OCI-LY1 (cell line): ENCODE measurements at regions not wholly inside any gene's neighbourhood (a gene's known extent, or its start where the extent isn't known, plus 50 kb on each side); places are given as distances from the start of the nearest gene placed in this dataset.

Experiments
- H2AFZ ChIP-seq: fragments of 200-600 bp; sonication (generic), shearing (Covaris generic); 2 replicates; pipeline ENCODE4 v1.6.0; 2014; ENCODE audit warnings: antibody characterized with exemption, mild to moderate bottlenecking, low read length
- H3F3A ChIP-seq: fragments of 200-600 bp; sonication (generic), shearing (Covaris generic); 2 replicates; pipeline ENCODE4 v1.6.0; 2014; ENCODE audit warnings: mild to moderate bottlenecking, antibody characterized with exemption, low read length, moderate library complexity; ENCODE audit not compliant: insufficient read depth
- H3K27ac ChIP-seq: fragments of 200-600 bp; sonication (generic); 2 replicates; pipeline ENCODE4 v1.5.1; 2014; ENCODE audit warnings: low read length, mixed run types, mild to moderate bottlenecking, low read depth; ENCODE audit not compliant: poor library complexity, severe bottlenecking
- H3K27me3 ChIP-seq: fragments of 200-600 bp; sonication (generic); 2 replicates; pipeline ENCODE4 v1.6.0; 2014; ENCODE audit warnings: antibody characterized with exemption, mild to moderate bottlenecking, low read length, moderate library complexity; ENCODE audit not compliant: insufficient read depth
- H3K36me3 ChIP-seq: fragments of 200-600 bp; sonication (generic); 2 replicates; pipeline ENCODE4 v1.6.1; 2014; ENCODE audit warnings: mild to moderate bottlenecking, antibody characterized with exemption, low read length, moderate library complexity, mixed read lengths; ENCODE audit not compliant: insufficient read depth
- H3K4me1 ChIP-seq: fragments of 200-600 bp; sonication (generic); 2 replicates; pipeline ENCODE4 v1.5.1; 2014; ENCODE audit warnings: mild to moderate bottlenecking, low read length, moderate library complexity; ENCODE audit not compliant: insufficient read depth, severe bottlenecking
- H3K4me2 ChIP-seq: fragments of 200-600 bp; sonication (generic), shearing (Covaris generic); 2 replicates; pipeline ENCODE4 v1.6.1; 2014; ENCODE audit warnings: low read length
- H3K4me3 ChIP-seq: fragments of 200-600 bp; sonication (generic); 2 replicates; pipeline ENCODE4 v1.5.1; 2014; ENCODE audit warnings: low read length, low read depth, mild to moderate bottlenecking, mixed read lengths; ENCODE audit not compliant: poor library complexity, severe bottlenecking
- H3K79me2 ChIP-seq: fragments of 200-600 bp; shearing (Covaris generic); 2 replicates; pipeline ENCODE4 v1.6.1; 2016; ENCODE audit warnings: mixed run types, low read length, mixed read lengths; ENCODE audit not compliant: insufficient read depth
- H3K9ac ChIP-seq: fragments of 200-600 bp; sonication (generic), shearing (Covaris generic); 2 replicates; pipeline ENCODE4 v1.6.1; 2014; ENCODE audit warnings: mild to moderate bottlenecking, low read length, mixed read lengths
- H3K9me2 ChIP-seq: fragments of 200-600 bp; sonication (generic), shearing (Covaris generic); 2 replicates; pipeline ENCODE4 v1.6.1; 2014; ENCODE audit warnings: low read depth, mild to moderate bottlenecking, low read length, mixed read lengths
- H3K9me3 ChIP-seq: fragments of 200-600 bp; shearing (Covaris generic); 2 replicates; pipeline ENCODE4 v1.6.1; 2014; ENCODE audit warnings: low read length, mixed read lengths
- H4K20me1 ChIP-seq: fragments of 200-600 bp; sonication (generic), shearing (Covaris generic); 2 replicates; pipeline ENCODE4 v1.6.0; 2016; ENCODE audit warnings: mild to moderate bottlenecking, low read length; ENCODE audit not compliant: insufficient read depth
- EZH2 ChIP-seq: fragments of 200-600 bp; sonication (generic), shearing (Covaris generic); IDR thresholded peaks from 2 replicates; pipeline ENCODE4 v1.8.0; 2017; ENCODE audit warnings: borderline replicate concordance, mixed run types, mild to moderate bottlenecking, antibody characterized with exemption, low read length, moderate library complexity, mixed read lengths
- TF ChIP-seq, protein P1 (sequence below): fragments of 200-600 bp; sonication (generic), shearing (Covaris generic); IDR thresholded peaks from 2 replicates; pipeline ENCODE4 v1.5.1; 2017; ENCODE audit warnings: mild to moderate bottlenecking, antibody characterized with exemption, low read length, moderate library complexity, mixed read lengths

DNA sequence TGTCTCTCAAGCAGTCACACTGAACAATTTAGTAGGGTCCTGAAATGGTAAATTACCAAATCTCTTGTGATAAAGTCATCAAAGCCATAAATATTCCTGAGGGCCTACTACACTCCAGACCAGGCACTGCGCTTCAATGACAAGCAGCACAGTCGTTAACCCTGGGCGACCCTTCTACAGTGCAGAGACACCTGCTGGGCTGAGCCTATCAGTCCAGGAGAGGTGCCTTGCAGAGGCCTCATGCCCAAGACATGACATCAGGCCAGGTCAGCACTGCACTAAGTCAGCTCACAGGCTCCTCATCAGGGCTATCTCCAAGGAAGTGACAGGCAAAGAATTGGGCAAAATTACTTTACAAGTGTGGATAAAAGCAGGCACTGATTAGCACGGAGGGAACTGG lies 166.4 kb upstream of the EPB41L3 start:
- no peak for TF ChIP-seq EZH2
- TF ChIP-seq, protein P1, sequence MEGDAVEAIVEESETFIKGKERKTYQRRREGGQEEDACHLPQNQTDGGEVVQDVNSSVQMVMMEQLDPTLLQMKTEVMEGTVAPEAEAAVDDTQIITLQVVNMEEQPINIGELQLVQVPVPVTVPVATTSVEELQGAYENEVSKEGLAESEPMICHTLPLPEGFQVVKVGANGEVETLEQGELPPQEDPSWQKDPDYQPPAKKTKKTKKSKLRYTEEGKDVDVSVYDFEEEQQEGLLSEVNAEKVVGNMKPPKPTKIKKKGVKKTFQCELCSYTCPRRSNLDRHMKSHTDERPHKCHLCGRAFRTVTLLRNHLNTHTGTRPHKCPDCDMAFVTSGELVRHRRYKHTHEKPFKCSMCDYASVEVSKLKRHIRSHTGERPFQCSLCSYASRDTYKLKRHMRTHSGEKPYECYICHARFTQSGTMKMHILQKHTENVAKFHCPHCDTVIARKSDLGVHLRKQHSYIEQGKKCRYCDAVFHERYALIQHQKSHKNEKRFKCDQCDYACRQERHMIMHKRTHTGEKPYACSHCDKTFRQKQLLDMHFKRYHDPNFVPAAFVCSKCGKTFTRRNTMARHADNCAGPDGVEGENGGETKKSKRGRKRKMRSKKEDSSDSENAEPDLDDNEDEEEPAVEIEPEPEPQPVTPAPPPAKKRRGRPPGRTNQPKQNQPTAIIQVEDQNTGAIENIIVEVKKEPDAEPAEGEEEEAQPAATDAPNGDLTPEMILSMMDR, result no peak
- Histone ChIP-seq H3F3A (no peaks in the 10 kb centered on the region), H3K27me3 (no peaks in the 10 kb centered on the region), H3K4me1 (no peaks in the 10 kb centered on the region), H3K9me3 (no peaks in the 10 kb centered on the region), H3K4me2 (no peak overlapping the region), H3K9me2 (no peaks in the 10 kb centered on the region), H2AFZ (no peak overlapping the region), H3K27ac (no peak overlapping the region), H3K79me2 (no peaks in the 10 kb centered on the region), H4K20me1 (no peaks in the 10 kb centered on the region), H3K9ac (no peak overlapping the region), H3K36me3 (no peaks in the 10 kb centered on the region), H3K4me3 (no peak overlapping the region)

DNA sequence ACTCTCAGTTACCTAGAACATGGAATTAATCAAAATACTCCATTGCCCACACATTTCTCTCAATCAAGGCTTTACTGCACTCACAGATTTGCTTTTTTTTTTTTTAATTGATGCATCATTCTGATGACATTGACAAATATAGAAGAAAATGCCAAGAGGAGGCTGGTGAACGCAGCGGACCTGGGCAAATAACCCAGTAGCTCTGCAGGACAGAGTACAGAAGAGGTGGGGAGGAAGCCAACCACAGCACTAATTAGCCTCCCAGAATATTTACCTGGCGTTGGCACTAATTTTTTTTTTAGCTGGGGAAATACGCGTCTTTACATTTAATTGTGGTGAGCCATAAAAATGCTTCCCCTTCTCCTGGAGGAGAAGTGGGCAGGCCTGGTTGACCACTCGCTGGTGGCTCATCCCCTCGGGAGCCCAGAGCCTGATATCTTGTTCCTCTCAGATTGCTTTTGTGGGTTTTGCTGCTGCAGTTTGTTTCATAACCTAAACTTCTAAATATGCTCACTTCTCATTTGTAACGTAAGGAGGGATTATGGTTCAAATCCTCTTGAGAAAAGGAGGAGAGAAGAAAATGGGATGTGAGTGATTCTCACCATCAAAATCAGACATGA lies 165.8 kb upstream of the EPB41L3 start:
- H3K36me3 ChIP-seq, result no peaks in the 10 kb centered on the region
- no peaks in the 10 kb centered on the region for H3K9me2 ChIP-seq
- H3F3A ChIP-seq, result no peaks in the 10 kb centered on the region
- H3K27me3 ChIP-seq, result no peaks in the 10 kb centered on the region
- no peak overlapping the region for H2AFZ ChIP-seq
- no peak overlapping the region for H3K27ac ChIP-seq
- H3K9me3 ChIP-seq, result no peaks in the 10 kb centered on the region
- no peaks in the 10 kb centered on the region for H3K79me2 ChIP-seq
- no peak overlapping the region for H3K4me2 ChIP-seq
- TF ChIP-seq, protein P1, result no peak
- no peak for TF ChIP-seq EZH2
- H3K4me1 ChIP-seq, result no peaks in the 10 kb centered on the region
- no peak overlapping the region for H3K9ac ChIP-seq
- H3K4me3 ChIP-seq, result no peak overlapping the region
- no peaks in the 10 kb centered on the region for H4K20me1 ChIP-seq

DNA sequence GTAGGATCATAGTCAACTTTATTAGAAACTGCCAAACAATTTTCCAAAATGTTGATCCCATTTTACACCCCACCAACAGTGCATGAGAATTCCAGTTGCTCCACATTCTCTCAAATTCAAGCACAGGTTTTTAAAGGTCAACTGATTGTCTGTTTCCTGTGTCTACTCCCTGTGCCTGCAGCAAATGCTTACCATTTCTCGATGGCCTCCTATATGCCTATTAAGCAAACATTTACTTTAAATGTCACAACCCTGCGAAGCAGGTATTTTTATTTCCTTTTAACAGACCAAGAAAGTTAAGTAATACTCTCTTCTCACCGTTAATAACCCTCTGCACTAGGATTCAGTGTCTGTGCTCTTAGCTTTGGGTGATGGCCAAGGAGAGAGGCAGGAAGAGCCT lies 163.8 kb upstream of the EPB41L3 start:
- Histone ChIP-seq H2AFZ (no peak overlapping the region), H4K20me1 (no peaks in the 10 kb centered on the region), H3K79me2 (no peaks in the 10 kb centered on the region), H3K9me3 (no peaks in the 10 kb centered on the region), H3K4me2 (no peak overlapping the region), H3K9me2 (no peaks in the 10 kb centered on the region), H3K27me3 (no peaks in the 10 kb centered on the region), H3F3A (no peaks in the 10 kb centered on the region), H3K27ac (no peak overlapping the region), H3K4me3 (no peak overlapping the region), H3K4me1 (no peaks in the 10 kb centered on the region), H3K9ac (no peak overlapping the region), H3K36me3 (no peaks in the 10 kb centered on the region)
- no peak for TF ChIP-seq EZH2
- TF ChIP-seq, protein P1, result no peak
